HL-60 (cell line): ENCODE measurements at regions not wholly inside any gene's neighbourhood (a gene's known extent, or its start where the extent isn't known, plus 50 kb on each side); places are given as distances from the start of the nearest gene placed in this dataset.

Experiments used
- CTCF ChIP-seq: IDR thresholded peaks from one replicate; pipeline ENCODE4 v1.5.1; 2011; ENCODE audit warnings: low read length, control low read depth, inconsistent platforms; ENCODE audit not compliant: insufficient read depth
- GABPA ChIP-seq: IDR thresholded peaks from 2 replicates; pipeline ENCODE4 v1.6.1; 2012; ENCODE audit warnings: low read depth
- POLR2AphosphoS5 ChIP-seq: IDR thresholded peaks from 2 replicates; pipeline ENCODE4 v1.6.1; 2012; ENCODE audit warnings: low read depth
- REST ChIP-seq: IDR thresholded peaks from 2 replicates; pipeline ENCODE4 v1.6.1; 2012; ENCODE audit warnings: low read depth; ENCODE audit not compliant: insufficient replicate concordance

GRCh38 chr12:78584695-78585094, 279.9 kb upstream of the SYT1 start:
- TF ChIP-seq CTCF (no peak), POLR2AphosphoS5 (no peak), REST (no peak), GABPA (no peak)
